GM19023 (cell line): ENCODE measurements at regions not wholly inside any gene's neighbourhood (a gene's known extent, or its start where the extent isn't known, plus 50 kb on each side); places are given as distances from the start of the nearest gene placed in this dataset.
A peak's percentile ranks its signal among the peaks of the same experiment; 100 is the strongest.
"Not testable (repeated sequence)": the region's sequence is repeated elsewhere in the genome, so short reads cannot be mapped to it uniquely, and the experiment has no call there.

ENCODE experiments used
- ATAC-seq: cut with Tn5 transposase; IDR thresholded peaks from one replicate; pipeline ENCODE4 v1.9.1; 2021; ENCODE audit warnings: mild to moderate bottlenecking, moderate library complexity; ENCODE audit not compliant: unreplicated experiment

- no peak for ATAC-seq
These were observed 99.6 kb downstream of the FAM114A2 start for GRCh38 chr5:153939101-153939500.

GRCh38 chr5:153938191-153938842 lies 100.4 kb downstream of the FAM114A2 start:
- no peak for ATAC-seq

- no peak for ATAC-seq
These were observed 101.0 kb downstream of the FAM114A2 start for GRCh38 chr5:153937661-153938060.

GRCh38 chr5:153935151-153935550 lies 103.6 kb downstream of the FAM114A2 start:
- ATAC-seq = not testable (repeated sequence)

- no peak for ATAC-seq
These were observed 112.5 kb downstream of the FAM114A2 start for GRCh38 chr5:153926201-153926600.

GRCh38 chr5:153919161-153919560 lies 119.5 kb downstream of the FAM114A2 start:
- ATAC-seq = no peak

- ATAC-seq = no peak
These were observed 131.4 kb downstream of the FAM114A2 start for GRCh38 chr5:153907170-153907775.

- ATAC-seq = no peak
These were observed 133.5 kb downstream of the FAM114A2 start for GRCh38 chr5:153905219-153905618.

- ATAC-seq = no peak
These were observed 135.4 kb downstream of the FAM114A2 start for GRCh38 chr5:153903321-153903720.

GRCh38 chr5:153902016-153902415 lies 136.7 kb downstream of the FAM114A2 start:
- no peak for ATAC-seq

GRCh38 chr5:153901449-153901848 lies 137.3 kb downstream of the FAM114A2 start:
- ATAC-seq = no peak

- ATAC-seq = no peak
These were observed 137.9 kb downstream of the FAM114A2 start for GRCh38 chr5:153900703-153901395.

GRCh38 chr5:153899746-153900145 lies 139.0 kb downstream of the FAM114A2 start:
- ATAC-seq = no peak

- peak; percentile 93 for ATAC-seq
These were observed 142.0 kb downstream of the FAM114A2 start for GRCh38 chr5:153896701-153897100.

GRCh38 chr5:153896117-153896516 lies 142.6 kb downstream of the FAM114A2 start:
- ATAC-seq = no peak

- no peak for ATAC-seq
These were observed 143.4 kb downstream of the FAM114A2 start for GRCh38 chr5:153895266-153895665.

- no peak for ATAC-seq
These were observed 144.9 kb downstream of the FAM114A2 start for GRCh38 chr5:153893817-153894216.

GRCh38 chr5:153891394-153891793 lies 147.3 kb downstream of the FAM114A2 start:
- ATAC-seq = no peak

- no peak for ATAC-seq
These were observed 149.9 kb downstream of the FAM114A2 start for GRCh38 chr5:153888781-153889180.

GRCh38 chr5:153885141-153885540 lies 153.6 kb downstream of the FAM114A2 start:
- ATAC-seq = no peak

- no peak for ATAC-seq
These were observed 154.1 kb downstream of the FAM114A2 start for GRCh38 chr5:153884612-153884957.
